Thyroid gland (tissue), 4 donors: ENCODE measurements at regions not wholly inside any gene's neighbourhood (a gene's known extent, or its start where the extent isn't known, plus 50 kb on each side); places are given as distances from the start of the nearest gene placed in this dataset.

Source experiments
- POLR2A ChIP-seq, 2 donors: fragments of 450-650 bp; IDR thresholded peaks; one replicate each; pipeline ENCODE4 v1.6.1; 2017; ENCODE audit warnings: antibody characterized with exemption in 2 of 2, mild to moderate bottlenecking in 2 of 2, moderate library complexity in 1 of 2
- TF ChIP-seq, protein P1 (sequence below), 6 experiments: fragments of 200-600 bp in 3 of 6; fragments of 450-650 bp in 3 of 6; sonication (generic) in 3 of 6; IDR thresholded peaks; one replicate each; pipeline ENCODE4 v1.5.1; 2016 to 2019; ENCODE audit warnings: antibody characterized with exemption in 6 of 6, mild to moderate bottlenecking in 2 of 6, inconsistent platforms in 1 of 6, moderate library complexity in 1 of 6

DNA sequence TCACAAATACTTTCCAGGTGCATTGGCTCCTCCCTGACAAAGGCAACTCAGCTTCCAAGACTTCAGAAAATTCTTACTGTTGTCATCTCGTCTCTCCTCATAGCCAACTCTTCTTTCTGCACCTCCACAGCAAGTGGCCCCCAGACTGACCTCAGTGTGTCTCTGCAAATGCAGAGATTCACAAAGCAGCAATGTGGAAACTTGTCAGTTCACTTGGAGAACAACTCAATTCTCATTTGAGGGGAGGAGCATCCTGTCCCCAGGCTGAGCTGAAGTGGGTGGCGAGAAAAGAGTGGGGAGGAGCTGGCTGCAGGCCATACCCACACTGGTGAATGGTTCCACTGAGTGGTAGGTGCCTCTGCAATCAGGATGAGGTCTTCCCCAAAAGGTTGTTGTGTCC lies 248.7 kb upstream of the IL12A start:
- no peak for TF ChIP-seq POLR2A (IDR thresholded peaks at IDR 0.05)
- TF ChIP-seq, protein P1, sequence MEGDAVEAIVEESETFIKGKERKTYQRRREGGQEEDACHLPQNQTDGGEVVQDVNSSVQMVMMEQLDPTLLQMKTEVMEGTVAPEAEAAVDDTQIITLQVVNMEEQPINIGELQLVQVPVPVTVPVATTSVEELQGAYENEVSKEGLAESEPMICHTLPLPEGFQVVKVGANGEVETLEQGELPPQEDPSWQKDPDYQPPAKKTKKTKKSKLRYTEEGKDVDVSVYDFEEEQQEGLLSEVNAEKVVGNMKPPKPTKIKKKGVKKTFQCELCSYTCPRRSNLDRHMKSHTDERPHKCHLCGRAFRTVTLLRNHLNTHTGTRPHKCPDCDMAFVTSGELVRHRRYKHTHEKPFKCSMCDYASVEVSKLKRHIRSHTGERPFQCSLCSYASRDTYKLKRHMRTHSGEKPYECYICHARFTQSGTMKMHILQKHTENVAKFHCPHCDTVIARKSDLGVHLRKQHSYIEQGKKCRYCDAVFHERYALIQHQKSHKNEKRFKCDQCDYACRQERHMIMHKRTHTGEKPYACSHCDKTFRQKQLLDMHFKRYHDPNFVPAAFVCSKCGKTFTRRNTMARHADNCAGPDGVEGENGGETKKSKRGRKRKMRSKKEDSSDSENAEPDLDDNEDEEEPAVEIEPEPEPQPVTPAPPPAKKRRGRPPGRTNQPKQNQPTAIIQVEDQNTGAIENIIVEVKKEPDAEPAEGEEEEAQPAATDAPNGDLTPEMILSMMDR (IDR thresholded peaks at IDR 0.05) = no peak
